HCEC 1CT (cell line): ENCODE measurements at regions not wholly inside any gene's neighbourhood (a gene's known extent, or its start where the extent isn't known, plus 50 kb on each side); places are given as distances from the start of the nearest gene placed in this dataset.
A peak's percentile ranks its signal among the peaks of the same experiment; 100 is the strongest.
"Not testable (repeated sequence)": the region's sequence is repeated elsewhere in the genome, so short reads cannot be mapped to it uniquely, and the experiment has no call there.

Source experiments
- DNase-seq: peaks from one replicate; pipeline ENCODE4 v3.0.0-alpha.2; 2017

DNA sequence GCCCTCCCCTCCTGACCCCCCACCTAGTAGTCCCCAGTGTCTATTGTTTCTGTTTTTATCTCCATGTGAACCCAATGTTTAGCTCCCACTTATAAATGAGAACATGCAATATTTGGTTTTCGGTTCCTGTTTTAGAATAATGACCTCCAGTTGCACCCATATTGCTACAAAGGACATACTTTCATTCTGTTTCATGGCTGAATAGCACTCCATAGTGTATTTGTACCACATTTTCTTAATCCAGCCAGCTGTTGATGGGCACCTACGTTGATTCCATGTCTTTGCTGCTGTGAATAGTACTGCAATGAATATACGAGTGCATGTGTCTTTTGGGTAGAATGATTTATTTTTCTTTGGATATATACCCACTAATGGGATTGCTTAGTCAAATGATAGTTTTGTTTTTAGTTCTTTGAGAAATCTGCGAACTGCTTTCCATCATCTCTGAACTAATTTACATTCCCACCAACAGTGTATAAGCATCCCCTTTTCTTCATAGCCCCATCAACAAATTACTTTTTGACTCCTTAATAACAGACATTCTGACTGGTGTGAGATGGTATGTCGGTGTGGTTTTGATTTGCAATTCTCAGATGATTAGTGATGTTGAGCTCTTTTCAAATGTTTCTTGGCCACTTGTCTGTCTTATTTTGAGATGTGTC lies 128.4 kb upstream of the PHYHIPL start:
- no peak for DNase-seq

- DNase-seq, result not testable (repeated sequence)
Observed at GRCh38 chr10:59053502-59053901, 122.9 kb upstream of the PHYHIPL start.

- DNase-seq, result no peak
Observed at GRCh38 chr10:59055045-59055444, 121.4 kb upstream of the PHYHIPL start.

GRCh38 chr10:59057345-59057744 lies 119.1 kb upstream of the PHYHIPL start:
- DNase-seq, result no peak

DNA sequence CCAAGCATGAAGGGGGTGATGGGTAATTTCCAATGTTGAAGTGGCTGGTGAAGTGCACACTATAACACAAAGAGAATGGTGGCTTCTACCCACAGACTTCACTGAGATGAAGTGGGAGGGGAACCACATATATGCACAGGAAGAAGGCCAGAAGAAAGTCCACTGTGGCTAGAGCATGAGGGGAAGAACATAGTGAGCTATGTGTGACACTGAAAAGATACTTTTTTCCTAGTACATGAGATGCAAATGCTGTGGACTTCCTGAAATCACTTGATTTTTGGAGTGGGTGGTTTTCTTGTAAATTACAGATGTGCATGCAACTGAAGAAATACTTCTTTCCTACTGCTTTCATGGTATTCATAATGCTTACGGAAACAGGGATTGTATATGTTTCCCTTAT lies 115.6 kb upstream of the PHYHIPL start:
- no peak for DNase-seq

DNA sequence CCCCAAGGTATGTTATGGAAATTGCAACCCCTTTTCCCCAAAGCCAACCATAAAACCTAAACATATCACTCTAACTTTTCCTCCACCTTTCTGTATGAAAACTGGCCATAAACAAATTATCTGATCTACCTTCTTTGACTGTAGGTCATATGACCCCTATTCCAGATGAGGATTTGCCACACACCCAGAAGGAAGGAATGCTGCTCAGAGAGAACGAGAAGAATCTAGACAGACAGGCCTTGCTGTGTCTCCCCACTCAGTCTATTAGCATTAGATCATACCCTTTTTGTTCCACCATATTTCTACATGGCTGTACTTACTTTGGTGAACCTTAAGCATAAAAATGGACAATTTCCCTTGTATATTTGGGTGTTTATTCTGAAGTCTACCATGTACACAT lies 113.0 kb upstream of the PHYHIPL start:
- no peak for DNase-seq

DNA sequence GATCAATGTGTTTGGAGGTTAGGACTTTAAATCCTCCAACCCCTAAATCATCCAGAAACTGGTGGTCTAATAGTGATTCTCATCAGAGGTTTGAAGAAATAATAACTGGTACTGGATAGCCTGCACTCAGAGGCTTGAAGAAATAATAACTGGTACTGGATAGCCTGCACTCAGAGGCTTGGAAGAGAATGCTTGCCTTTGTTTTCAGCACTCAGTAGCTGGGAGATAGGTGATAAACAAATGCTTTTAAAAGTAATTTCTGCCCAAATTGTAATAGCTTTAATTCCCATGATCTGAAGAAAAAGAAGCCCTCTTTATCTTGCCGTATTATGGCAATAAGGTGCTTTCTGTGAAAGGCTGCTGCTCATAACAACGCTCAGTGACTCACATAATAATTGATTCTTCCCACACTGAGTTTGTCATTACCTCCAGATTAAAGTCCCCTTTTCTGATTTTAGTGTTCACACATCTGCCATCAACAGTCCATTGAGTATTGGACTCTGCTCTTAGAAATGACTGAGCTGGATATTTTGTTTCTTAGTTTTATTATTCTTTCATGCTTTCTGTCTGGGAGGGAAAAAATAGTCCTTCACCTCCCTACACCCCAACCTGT lies 112.3 kb upstream of the PHYHIPL start:
- DNase-seq, result no peak

DNA sequence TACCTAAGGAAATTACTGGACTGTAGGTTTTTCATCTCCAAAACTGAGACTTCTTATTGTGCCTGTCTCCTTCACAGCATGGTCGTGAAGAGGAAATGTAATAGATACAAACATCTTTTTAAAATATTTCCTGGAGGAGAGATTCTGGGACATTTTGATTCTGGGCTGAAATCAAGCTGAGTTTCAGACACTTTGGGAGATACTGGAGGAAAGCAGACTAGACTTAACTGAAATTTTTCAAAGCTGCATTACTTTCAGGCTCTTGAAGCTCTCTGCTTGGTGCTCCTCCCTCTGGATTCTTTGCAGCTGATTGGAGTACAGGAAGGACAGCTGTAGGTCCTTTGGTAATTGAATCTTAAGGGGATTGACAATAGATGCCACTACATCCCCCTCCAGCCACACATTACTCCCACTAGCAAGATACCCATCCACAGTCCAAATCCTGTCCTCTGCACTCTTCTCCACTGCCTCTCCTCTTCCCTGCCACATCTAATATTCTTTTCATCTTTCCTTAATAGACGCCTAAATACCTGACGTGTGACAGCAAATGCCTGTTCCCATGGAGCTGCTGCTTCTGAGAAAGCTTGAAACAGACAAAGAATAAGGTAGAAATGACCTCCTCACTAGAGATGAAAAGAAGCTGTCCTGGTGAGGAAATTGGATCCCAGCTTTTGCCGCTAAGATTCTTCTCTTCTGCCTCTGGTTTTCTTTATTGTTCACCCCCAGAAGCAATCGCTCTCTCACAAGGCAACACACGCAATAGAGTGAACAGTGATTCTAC lies 111.5 kb upstream of the PHYHIPL start:
- no peak for DNase-seq

DNA sequence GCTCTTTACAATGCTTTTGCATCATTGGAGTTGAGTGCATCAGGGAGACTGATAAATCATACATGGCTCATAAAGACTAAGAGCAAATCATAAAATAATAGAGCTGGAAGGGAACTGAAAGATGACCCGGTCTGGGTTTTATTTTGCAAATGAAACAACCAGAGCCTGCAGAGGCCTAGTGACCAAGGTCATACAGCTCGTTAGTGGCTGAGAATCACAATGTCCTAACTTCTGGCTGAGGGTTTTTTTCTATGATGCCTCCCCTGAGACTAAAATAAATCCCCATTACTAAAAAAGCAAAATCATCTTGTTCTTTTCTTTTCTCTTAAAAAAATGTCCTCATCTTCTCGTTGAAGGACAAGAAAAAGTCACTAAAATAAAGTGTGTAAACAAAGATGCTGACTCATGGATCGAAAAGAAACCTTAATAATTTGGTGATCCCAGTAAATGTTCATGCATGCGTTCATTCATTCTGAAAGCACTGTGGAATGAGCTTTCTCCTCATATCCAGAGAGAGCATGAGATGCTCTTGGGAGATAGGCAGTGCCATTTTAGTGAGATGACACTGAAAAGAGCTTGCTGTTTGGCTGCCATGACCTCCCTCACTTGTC lies 107.8 kb upstream of the PHYHIPL start:
- DNase-seq, result no peak

DNA sequence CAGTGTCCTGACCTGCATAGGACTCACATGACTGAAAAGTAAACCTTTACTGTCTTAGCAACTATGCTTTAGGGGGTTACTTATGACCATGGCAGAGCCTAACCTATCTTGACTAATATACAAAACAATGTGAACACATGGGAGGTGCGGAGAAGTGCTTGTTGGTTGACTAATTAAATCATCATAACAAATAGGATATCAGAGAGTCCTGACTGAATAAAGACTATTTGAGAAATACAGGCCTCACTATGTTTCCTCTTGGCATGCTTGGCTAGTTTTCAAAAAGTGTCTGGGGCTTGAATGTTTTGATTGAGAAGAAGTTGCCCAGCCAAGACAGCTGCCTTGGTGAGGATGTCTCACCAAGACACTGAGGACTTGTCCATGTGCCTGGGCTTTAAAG lies 104.4 kb upstream of the PHYHIPL start:
- DNase-seq, result no peak

- DNase-seq, result no peak
Observed at GRCh38 chr10:59073456-59074053, 102.9 kb upstream of the PHYHIPL start.

- DNase-seq, result peak; percentile 6
Observed at GRCh38 chr10:59075576-59075975, 100.9 kb upstream of the PHYHIPL start.

DNA sequence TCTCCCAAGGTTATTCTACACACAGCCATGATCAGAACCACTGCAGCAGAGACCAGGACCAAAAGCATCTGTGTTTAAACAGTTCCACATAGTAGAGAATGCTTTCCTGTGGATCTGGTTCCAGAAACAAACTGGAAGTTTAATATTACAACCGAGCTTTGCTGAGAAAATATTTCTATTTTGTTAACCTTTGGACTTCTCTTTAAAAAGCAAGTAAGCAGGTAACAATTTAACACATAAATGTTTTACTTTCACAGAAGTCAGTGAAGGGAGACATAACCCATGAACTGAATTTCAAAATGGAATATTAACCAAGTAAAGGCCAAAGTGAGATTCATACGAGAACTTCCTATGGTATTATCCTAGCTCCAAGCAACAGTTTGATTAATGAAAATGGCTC lies 98.6 kb upstream of the PHYHIPL start:
- no peak for DNase-seq

DNA sequence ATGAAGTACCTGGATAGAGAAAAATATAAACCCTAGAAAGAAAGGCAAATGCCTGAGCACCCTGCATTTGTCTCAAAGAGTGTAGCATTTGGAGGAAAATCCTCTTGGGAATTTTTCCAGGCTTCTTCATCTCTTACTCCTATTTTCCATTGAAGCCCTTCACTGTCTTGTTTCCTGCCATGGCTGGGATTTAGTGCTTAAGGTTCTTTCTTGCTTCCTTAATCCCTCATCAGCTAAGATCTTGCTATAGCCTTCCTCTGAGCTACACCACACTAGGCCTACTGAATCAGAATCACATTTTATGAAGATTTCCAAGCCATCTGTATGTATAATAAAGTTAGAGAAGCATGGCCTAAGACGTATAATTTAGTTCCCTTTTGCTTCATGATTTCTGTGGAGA lies 97.5 kb upstream of the PHYHIPL start:
- no peak for DNase-seq

DNA sequence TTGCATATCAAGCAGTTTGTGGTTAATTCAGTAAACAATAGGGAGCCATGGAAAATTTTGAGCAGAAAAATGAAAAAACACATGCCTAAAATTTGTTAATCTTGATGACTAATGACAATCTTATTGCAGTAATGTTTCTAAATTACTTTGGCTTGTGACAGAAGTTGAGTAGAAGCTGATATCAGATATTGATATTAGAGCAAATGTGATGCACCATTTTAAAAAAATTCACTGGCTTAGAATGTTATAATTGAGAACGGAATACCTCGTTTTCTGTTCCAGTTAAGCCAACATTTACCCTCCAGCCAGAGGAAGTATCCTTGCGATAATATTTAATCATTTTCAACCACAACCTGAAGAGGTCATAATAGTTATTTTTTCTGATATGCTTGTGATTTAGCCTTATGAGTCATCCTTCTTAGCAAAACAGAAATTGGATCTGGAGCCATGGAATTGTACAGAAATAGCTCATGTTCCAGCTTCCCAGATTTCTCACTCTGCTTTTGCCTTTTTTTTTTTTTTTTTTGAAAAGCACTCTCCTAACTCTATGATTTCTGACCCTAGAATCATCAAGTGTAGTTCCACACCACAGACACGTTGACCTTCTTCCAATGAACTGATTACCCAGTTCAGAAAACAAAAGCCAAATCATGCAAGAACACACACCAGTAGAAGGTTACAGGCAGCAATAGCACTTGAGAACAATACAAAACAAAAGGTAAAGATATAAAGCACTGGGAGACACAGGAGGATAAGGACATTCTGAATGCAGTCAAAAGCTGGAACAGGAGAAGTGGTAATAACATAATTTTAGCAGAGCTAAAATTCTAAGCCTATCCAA lies 96.8 kb upstream of the PHYHIPL start:
- peak; percentile 87 for DNase-seq

- DNase-seq, result no peak
Observed at GRCh38 chr10:59082249-59082648, 94.2 kb upstream of the PHYHIPL start.

DNA sequence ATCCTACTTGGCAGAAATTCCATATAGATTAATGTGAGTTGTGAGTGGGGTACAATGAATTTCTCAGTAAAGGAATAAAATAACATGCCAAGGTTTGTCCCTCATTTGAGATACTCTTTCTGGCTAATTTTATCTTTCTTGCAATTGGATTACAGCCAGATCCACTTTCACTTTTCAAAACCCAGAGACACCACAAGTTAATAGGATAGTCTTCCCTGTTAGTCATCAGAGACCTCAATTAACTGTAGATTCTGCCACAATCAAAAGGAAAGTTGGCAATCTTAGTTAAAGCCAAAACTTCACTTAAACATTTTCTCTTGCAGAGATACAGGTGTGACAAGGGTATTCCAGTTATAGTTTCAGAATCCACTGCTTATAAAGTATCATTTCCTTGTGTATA lies 91.4 kb upstream of the PHYHIPL start:
- no peak for DNase-seq

- no peak for DNase-seq
Observed at GRCh38 chr10:59085711-59086502, 90.5 kb upstream of the PHYHIPL start.

GRCh38 chr10:59087486-59087885 lies 89.0 kb upstream of the PHYHIPL start:
- DNase-seq, result no peak

- DNase-seq, result no peak
Observed at GRCh38 chr10:59088912-59089573, 87.4 kb upstream of the PHYHIPL start.
